OCI-LY3 (cell line): ENCODE measurements at regions not wholly inside any gene's neighbourhood (a gene's known extent, or its start where the extent isn't known, plus 50 kb on each side); places are given as distances from the start of the nearest gene placed in this dataset.

Experiments used
- H2AFZ ChIP-seq: fragments of 200-600, 300-600 bp; shearing (Covaris generic); 2 replicates; pipeline ENCODE4 v1.6.0; 2014; ENCODE audit warnings: antibody characterized with exemption, low read depth, low read length
- H3K27ac ChIP-seq: fragments of 200-600, 300-600 bp; sonication (generic); 2 replicates; pipeline ENCODE4 v1.5.1; 2014; ENCODE audit warnings: mild to moderate bottlenecking, low read length, moderate library complexity, mixed read lengths
- H3K27me3 ChIP-seq: fragments of 200-600, 300-600 bp; sonication (generic); 2 replicates; pipeline ENCODE4 v1.6.1; 2014; ENCODE audit warnings: low read depth, low read length, mixed read lengths
- H3K36me3 ChIP-seq: fragments of 200-600, 300-600 bp; sonication (generic); replicated peaks from 2 replicates; pipeline ENCODE3; 2014; ENCODE audit warnings: low read depth, low read length, mixed read lengths
- H3K4me1 ChIP-seq: fragments of 300-600, 200-600 bp; sonication (generic); 2 replicates; pipeline ENCODE4 v1.6.1; 2014; ENCODE audit warnings: low read length, mixed read lengths
- H3K4me2 ChIP-seq: fragments of 200-600, 300-600 bp; sonication (generic); 2 replicates; pipeline ENCODE4 v1.6.1; 2014; ENCODE audit warnings: low read length, mixed read lengths
- H3K4me3 ChIP-seq: fragments of 300-600, 200-600 bp; sonication (generic); 2 replicates; pipeline ENCODE4 v1.5.1; 2014; ENCODE audit warnings: antibody characterized with exemption, mild to moderate bottlenecking, low read length, moderate library complexity
- H3K79me2 ChIP-seq: fragments of 300-600, 200-600 bp; shearing (Covaris generic); 2 replicates; pipeline ENCODE4 v1.6.1; 2014; ENCODE audit warnings: mild to moderate bottlenecking, low read length, mixed read lengths
- H3K9ac ChIP-seq: fragments of 300-600, 200-600 bp; shearing (Covaris generic); 2 replicates; pipeline ENCODE4 v1.6.0; 2014; ENCODE audit warnings: mild to moderate bottlenecking, low read length, moderate library complexity
- H3K9me3 ChIP-seq: fragments of 200-600, 300-600 bp; shearing (Covaris generic); 2 replicates; pipeline ENCODE4 v1.6.1; 2014; ENCODE audit warnings: low read length, mixed read lengths; ENCODE audit not compliant: insufficient read depth
- H4K20me1 ChIP-seq: fragments of 200-600, 300-600 bp; sonication (generic); 2 replicates; pipeline ENCODE4 v1.6.1; 2016; ENCODE audit warnings: low read length, mixed read lengths; ENCODE audit not compliant: insufficient read depth
- CTCF ChIP-seq: fragments of 200-600, 300-600 bp; sonication (generic); IDR thresholded peaks from 2 replicates; pipeline ENCODE4 v1.5.1; 2014; ENCODE audit warnings: antibody characterized with exemption, low read length, low read depth
- EZH2phosphoT487 ChIP-seq: fragments of 200-600 bp; shearing (Covaris generic); IDR thresholded peaks from 2 replicates; pipeline ENCODE4 v1.6.1; 2018; ENCODE audit warnings: antibody characterized with exemption, mixed run types, low read depth

- Histone ChIP-seq H3K27ac (no peak overlapping the region), H3K36me3 (no peaks in the 10 kb centered on the region), H3K9ac (no peak overlapping the region), H3K9me3 (no peaks in the 10 kb centered on the region), H3K27me3 (no peaks in the 10 kb centered on the region), H2AFZ (no peak overlapping the region), H3K79me2 (no peaks in the 10 kb centered on the region), H3K4me1 (no peaks in the 10 kb centered on the region), H4K20me1 (no peaks in the 10 kb centered on the region), H3K4me2 (no peak overlapping the region), H3K4me3 (no peak overlapping the region)
- no peak for TF ChIP-seq EZH2phosphoT487
- no peak for TF ChIP-seq CTCF
Observed at GRCh38 chr14:80325112-80325511, 113.8 kb upstream of the DIO2 start.

DNA sequence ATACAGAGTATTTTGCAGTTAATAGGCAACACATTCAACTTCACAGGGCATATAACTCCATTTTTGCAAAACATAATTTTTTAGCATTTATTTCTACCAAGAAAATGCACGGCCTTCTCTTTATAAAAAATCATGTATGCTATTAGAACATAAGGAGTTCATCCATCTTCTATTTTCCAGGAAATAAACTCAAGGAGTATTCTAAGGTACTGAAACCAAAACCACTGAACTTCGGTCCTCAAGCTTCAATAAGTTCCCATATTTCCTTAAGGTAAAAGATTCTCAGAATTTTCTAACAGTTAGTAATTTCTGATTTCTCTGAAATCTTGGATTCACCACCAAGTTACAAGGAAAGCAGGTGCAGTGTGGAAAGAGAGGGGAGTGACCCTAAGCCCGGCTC lies 113.3 kb upstream of the DIO2 start:
- Histone ChIP-seq H3K4me1 (no peaks in the 10 kb centered on the region), H3K4me3 (no peak overlapping the region), H3K27me3 (no peaks in the 10 kb centered on the region), H4K20me1 (no peaks in the 10 kb centered on the region), H3K9ac (no peak overlapping the region), H3K27ac (no peak overlapping the region), H3K36me3 (no peaks in the 10 kb centered on the region), H3K79me2 (no peaks in the 10 kb centered on the region), H3K4me2 (no peak overlapping the region), H2AFZ (no peak overlapping the region), H3K9me3 (no peaks in the 10 kb centered on the region)
- TF ChIP-seq EZH2phosphoT487: no peak
- no peak for TF ChIP-seq CTCF

DNA sequence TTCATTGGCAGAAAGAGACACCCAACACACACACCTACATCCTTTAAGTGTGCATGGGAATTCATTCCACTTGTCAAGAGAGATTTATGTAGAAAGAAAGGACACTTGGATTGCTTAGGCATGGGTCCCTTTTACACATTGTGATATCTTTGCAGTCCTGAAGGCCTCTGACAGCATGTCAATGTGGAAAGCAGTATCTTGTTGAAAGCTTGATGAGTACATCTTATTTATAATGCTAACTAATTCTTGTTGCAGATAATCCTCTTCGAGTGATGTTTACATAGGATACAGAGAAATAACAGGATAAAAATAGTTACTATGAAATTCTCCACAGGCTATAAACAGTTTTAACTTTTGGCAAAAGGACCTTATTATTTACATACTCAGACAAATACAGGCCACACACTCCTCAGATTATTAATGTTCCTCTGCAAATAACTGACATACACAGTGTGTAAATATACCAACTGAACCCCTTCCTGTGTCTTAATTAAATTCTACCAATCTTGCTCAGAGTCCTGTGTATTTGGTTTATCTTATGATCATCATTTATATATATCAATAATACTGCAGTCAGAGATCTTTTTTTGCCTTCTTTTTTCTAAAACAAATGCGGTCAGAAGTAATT lies 111.8 kb upstream of the DIO2 start:
- H2AFZ ChIP-seq: no peak overlapping the region
- H4K20me1 ChIP-seq: no peaks in the 10 kb centered on the region
- no peak overlapping the region for H3K4me2 ChIP-seq
- no peak overlapping the region for H3K9ac ChIP-seq
- H3K9me3 ChIP-seq: no peaks in the 10 kb centered on the region
- peaks cover 4% of the 10 kb centered on the region for H3K4me1 ChIP-seq
- no peaks in the 10 kb centered on the region for H3K27me3 ChIP-seq
- TF ChIP-seq EZH2phosphoT487 (no peak), CTCF (no peak)
- H3K79me2 ChIP-seq: no peaks in the 10 kb centered on the region
- no peak overlapping the region for H3K4me3 ChIP-seq
- H3K27ac ChIP-seq: no peak overlapping the region
- no peaks in the 10 kb centered on the region for H3K36me3 ChIP-seq

DNA sequence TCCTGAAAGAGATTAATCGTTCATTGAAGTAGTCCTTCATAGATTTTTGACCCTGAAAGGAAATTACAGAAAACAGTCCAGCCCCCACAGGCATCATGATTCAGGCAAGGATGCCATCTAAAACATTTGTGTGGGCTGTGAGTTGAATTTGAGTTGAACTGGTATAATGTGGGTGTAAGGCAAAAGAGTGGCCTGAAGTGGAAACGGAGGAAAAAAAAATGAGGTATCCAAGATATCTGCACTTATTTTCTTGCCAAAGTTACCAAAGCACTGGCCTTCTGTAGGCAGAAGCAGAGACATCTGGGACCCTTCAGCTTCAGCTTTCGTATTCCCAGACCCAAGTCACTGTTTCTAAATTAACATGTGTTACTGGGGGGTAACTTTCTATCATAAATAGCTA lies 105.1 kb upstream of the DIO2 start:
- no peak for TF ChIP-seq CTCF
- TF ChIP-seq EZH2phosphoT487: no peak
- Histone ChIP-seq H3K4me2 (no peak overlapping the region), H3K27ac (no peak overlapping the region), H3K9me3 (no peaks in the 10 kb centered on the region), H3K4me3 (no peak overlapping the region), H3K9ac (no peak overlapping the region), H3K79me2 (no peaks in the 10 kb centered on the region), H4K20me1 (no peaks in the 10 kb centered on the region), H3K36me3 (no peaks in the 10 kb centered on the region), H3K4me1 (peaks cover 5% of the 10 kb centered on the region), H2AFZ (no peak overlapping the region), H3K27me3 (no peaks in the 10 kb centered on the region)
